ENCODE measurements at regions not wholly inside any gene's neighbourhood (a gene's known extent, or its start where the extent isn't known, plus 50 kb on each side); places are given as distances from the start of the nearest gene placed in this dataset.

DNA sequence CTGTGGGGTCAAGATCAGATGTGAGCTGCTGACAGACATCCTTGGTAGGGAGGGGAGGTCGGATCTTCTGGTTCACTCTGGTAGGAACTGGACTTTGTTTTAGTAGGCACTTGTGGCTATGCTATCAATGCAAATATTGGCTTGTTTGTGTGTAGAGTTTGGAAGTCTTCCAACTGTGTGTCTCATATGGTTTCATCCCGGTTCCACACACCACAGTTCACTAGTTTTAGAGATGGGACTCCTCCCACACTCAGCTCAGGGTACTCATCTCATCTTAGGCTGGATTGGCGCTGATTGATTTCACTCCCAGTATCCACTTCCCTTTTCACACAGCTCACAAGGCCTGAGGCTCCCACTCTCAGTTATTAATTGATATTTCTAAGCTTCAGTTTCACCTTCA is 161.3 kb downstream of the THBS2 start:
- TF ChIP-seq CTCF (IDR thresholded peaks at IDR 0.05) = no peak
- TF ChIP-seq EZH2 (IDR thresholded peaks at IDR 0.05; ENCODE audit: borderline replicate concordance, insufficient read depth, low read depth, low read length, poor library complexity, severe bottlenecking) = no peak

Data from B cell (primary cell).